Raji (cell line): ENCODE measurements at regions not wholly inside any gene's neighbourhood (a gene's known extent, or its start where the extent isn't known, plus 50 kb on each side); places are given as distances from the start of the nearest gene placed in this dataset.

Experiments used
- POLR2A ChIP-seq: IDR thresholded peaks from 2 replicates; pipeline ENCODE4 v1.6.1; 2011; ENCODE audit warnings: low read depth, low read length, control low read depth; ENCODE audit not compliant: insufficient read depth

GRCh38 chr1:98344731-98345130, 316.8 kb upstream of the SNX7 start:
- TF ChIP-seq POLR2A = no peak

- TF ChIP-seq POLR2A = no peak
Observed at GRCh38 chr1:98342566-98342965, 319.0 kb upstream of the SNX7 start.

GRCh38 chr1:98340511-98340910, 321.0 kb upstream of the SNX7 start:
- no peak for TF ChIP-seq POLR2A

GRCh38 chr1:98336472-98337083, 324.9 kb upstream of the SNX7 start:
- no peak for TF ChIP-seq POLR2A

- TF ChIP-seq POLR2A = no peak
Observed at GRCh38 chr1:98333936-98334335, 327.6 kb upstream of the SNX7 start.

- no peak for TF ChIP-seq POLR2A
Observed at GRCh38 chr1:98333406-98333805, 328.1 kb upstream of the SNX7 start.

GRCh38 chr1:98331718-98332311, 329.7 kb upstream of the SNX7 start:
- TF ChIP-seq POLR2A = no peak

- no peak for TF ChIP-seq POLR2A
Observed at GRCh38 chr1:98331243-98331642, 330.3 kb upstream of the SNX7 start.

- TF ChIP-seq POLR2A = no peak
Observed at GRCh38 chr1:98330224-98330623, 331.3 kb upstream of the SNX7 start.

GRCh38 chr1:98328855-98329254, 332.7 kb upstream of the SNX7 start:
- no peak for TF ChIP-seq POLR2A

- no peak for TF ChIP-seq POLR2A
Observed at GRCh38 chr1:98327220-98327861, 334.2 kb upstream of the SNX7 start.

GRCh38 chr1:98325646-98326440, 335.7 kb upstream of the SNX7 start:
- no peak for TF ChIP-seq POLR2A

GRCh38 chr1:98323906-98324358, 337.6 kb upstream of the SNX7 start:
- no peak for TF ChIP-seq POLR2A

GRCh38 chr1:98323388-98323787, 338.1 kb upstream of the SNX7 start:
- no peak for TF ChIP-seq POLR2A

- TF ChIP-seq POLR2A = no peak
Observed at GRCh38 chr1:98322966-98323365, 338.6 kb upstream of the SNX7 start.

GRCh38 chr1:98322086-98322485, 339.4 kb upstream of the SNX7 start:
- no peak for TF ChIP-seq POLR2A
